ENCODE measurements at regions not wholly inside any gene's neighbourhood (a gene's known extent, or its start where the extent isn't known, plus 50 kb on each side); places are given as distances from the start of the nearest gene placed in this dataset.

DNA sequence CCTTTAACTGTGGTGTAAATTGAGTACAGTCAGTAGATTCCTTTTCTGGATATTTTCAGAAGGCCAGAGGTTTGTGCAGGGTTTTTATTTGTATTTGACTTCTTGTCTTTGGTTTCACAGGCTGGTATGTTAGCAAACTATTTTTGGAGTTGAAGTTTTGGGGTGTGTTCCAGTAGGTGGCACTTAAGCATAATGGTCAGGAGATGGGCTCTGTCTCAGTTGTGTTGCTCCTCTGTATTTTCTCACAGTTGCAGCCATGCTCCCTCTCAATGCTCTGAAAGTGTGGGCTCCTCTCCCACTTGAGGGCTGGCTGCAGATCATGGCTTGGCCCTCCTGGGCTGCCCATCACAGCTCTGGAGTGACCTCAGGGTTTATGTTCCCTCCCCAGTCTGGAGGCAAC, 267.0 kb upstream of the PCSK5 start:
- TF ChIP-seq, protein P1, sequence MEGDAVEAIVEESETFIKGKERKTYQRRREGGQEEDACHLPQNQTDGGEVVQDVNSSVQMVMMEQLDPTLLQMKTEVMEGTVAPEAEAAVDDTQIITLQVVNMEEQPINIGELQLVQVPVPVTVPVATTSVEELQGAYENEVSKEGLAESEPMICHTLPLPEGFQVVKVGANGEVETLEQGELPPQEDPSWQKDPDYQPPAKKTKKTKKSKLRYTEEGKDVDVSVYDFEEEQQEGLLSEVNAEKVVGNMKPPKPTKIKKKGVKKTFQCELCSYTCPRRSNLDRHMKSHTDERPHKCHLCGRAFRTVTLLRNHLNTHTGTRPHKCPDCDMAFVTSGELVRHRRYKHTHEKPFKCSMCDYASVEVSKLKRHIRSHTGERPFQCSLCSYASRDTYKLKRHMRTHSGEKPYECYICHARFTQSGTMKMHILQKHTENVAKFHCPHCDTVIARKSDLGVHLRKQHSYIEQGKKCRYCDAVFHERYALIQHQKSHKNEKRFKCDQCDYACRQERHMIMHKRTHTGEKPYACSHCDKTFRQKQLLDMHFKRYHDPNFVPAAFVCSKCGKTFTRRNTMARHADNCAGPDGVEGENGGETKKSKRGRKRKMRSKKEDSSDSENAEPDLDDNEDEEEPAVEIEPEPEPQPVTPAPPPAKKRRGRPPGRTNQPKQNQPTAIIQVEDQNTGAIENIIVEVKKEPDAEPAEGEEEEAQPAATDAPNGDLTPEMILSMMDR (IDR thresholded peaks at IDR 0.05) = no peak
- TF ChIP-seq ZFX (IDR thresholded peaks at IDR 0.05; ENCODE audit: borderline replicate concordance) = no peak
